GDM1 (cell line): ENCODE measurements at regions not wholly inside any gene's neighbourhood (a gene's known extent, or its start where the extent isn't known, plus 50 kb on each side); places are given as distances from the start of the nearest gene placed in this dataset.

Experiments
- DNase-seq: peaks from one replicate; lab custom pipeline; 2025; lab: John Stamatoyannopoulos, UW

GRCh38 chr12:93015871-93016751 is 87.0 kb upstream of the EEA1 start:
- no peak for DNase-seq

GRCh38 chr12:93016752-93017350 is 87.8 kb upstream of the EEA1 start:
- DNase-seq: no peak

- no peak for DNase-seq
Observed at GRCh38 chr12:93018610-93019009, 89.5 kb upstream of the EEA1 start.

- DNase-seq: no peak
Observed at GRCh38 chr12:93019212-93019927, 90.3 kb upstream of the EEA1 start.

GRCh38 chr12:93019975-93020630 is 91.0 kb upstream of the EEA1 start:
- no peak for DNase-seq

GRCh38 chr12:93020631-93021597 is 91.8 kb upstream of the EEA1 start:
- DNase-seq: no peak

GRCh38 chr12:93022603-93023340 is 93.7 kb upstream of the EEA1 start:
- DNase-seq: no peak

GRCh38 chr12:93025145-93026103 is 96.3 kb upstream of the EEA1 start:
- DNase-seq: peak; percentile 19

GRCh38 chr12:93027041-93027440 is 97.9 kb upstream of the EEA1 start:
- no peak for DNase-seq

- no peak for DNase-seq
Observed at GRCh38 chr12:93029091-93029490, 100.0 kb upstream of the EEA1 start.

GRCh38 chr12:93031028-93031427 is 101.9 kb upstream of the EEA1 start:
- DNase-seq: no peak

GRCh38 chr12:93032758-93033157 is 103.7 kb upstream of the EEA1 start:
- no peak for DNase-seq

- no peak for DNase-seq
Observed at GRCh38 chr12:93033948-93034347, 104.9 kb upstream of the EEA1 start.

GRCh38 chr12:93039062-93039461 is 110.0 kb upstream of the EEA1 start:
- no peak for DNase-seq

GRCh38 chr12:93039930-93040329 is 110.8 kb upstream of the EEA1 start:
- DNase-seq: no peak

GRCh38 chr12:93040367-93040766 is 111.3 kb upstream of the EEA1 start:
- no peak for DNase-seq

GRCh38 chr12:93041416-93041815 is 112.3 kb upstream of the EEA1 start:
- DNase-seq: no peak

- DNase-seq: no peak
Observed at GRCh38 chr12:93042283-93042682, 113.2 kb upstream of the EEA1 start.

GRCh38 chr12:93042684-93043083 is 113.6 kb upstream of the EEA1 start:
- no peak for DNase-seq
